ENCODE measurements at regions not wholly inside any gene's neighbourhood (a gene's known extent, or its start where the extent isn't known, plus 50 kb on each side); places are given as distances from the start of the nearest gene placed in this dataset.

- Histone ChIP-seq H2AFZ (ENCODE audit: control insufficient read depth, low read length) (no peak overlapping the region), H3K36me3 (ENCODE audit: control insufficient read depth in 2 of 2, extremely low read depth in 1 of 2, insufficient read depth in 2 of 2, low read length in 2 of 2) (no peaks in the 10 kb centered on the region), H4K20me1 (ENCODE audit: control insufficient read depth, extremely low read depth, insufficient read depth, low read length) (no peaks in the 10 kb centered on the region), H3K4me1 (ENCODE audit: control insufficient read depth, extremely low read depth, insufficient read depth, low read length) (no peaks in the 10 kb centered on the region), H3K27ac (ENCODE audit: control insufficient read depth, insufficient read depth, low read length) (no peak overlapping the region), H3K9me1 (ENCODE audit: control insufficient read depth, extremely low read depth, insufficient read depth, low read length) (no peaks in the 10 kb centered on the region), H3K4me2 (ENCODE audit: control insufficient read depth, extremely low read depth, insufficient read depth, low read depth, low read length) (no peak overlapping the region), H3K79me2 (ENCODE audit: control insufficient read depth, insufficient read depth, low read length) (no peaks in the 10 kb centered on the region), H3K9me3 (ENCODE audit: control insufficient read depth, low read depth, low read length) (no peaks in the 10 kb centered on the region), H3K27me3 (ENCODE audit: control insufficient read depth, extremely low read depth, insufficient read depth, low read length) (no peaks in the 10 kb centered on the region), H3K9ac (ENCODE audit: control insufficient read depth, extremely low read depth, insufficient read depth, low read length) (no peak overlapping the region), H3K4me3 (ENCODE audit: control insufficient read depth in 2 of 3, extremely low read depth in 1 of 3, insufficient read depth in 2 of 3, low read depth in 1 of 3, low read length in 3 of 3) (no peak overlapping the region)
- FAIRE-seq (no peak), DNase-seq (ENCODE audit: low read depth, low spot score) (no peak)
- dilution Hi-C loops (cut with MboI; ENCODE audit: extremely low pct_ligation_motif_present, low sequenced_read_pairs): no loop called here
- no peak for TF ChIP-seq EZH2 (IDR thresholded peaks at IDR 0.05; ENCODE audit: low read length)
- no peak for TF ChIP-seq CTCF (optimal IDR thresholded peaks at IDR 0.05 in 1 of 3, IDR thresholded peaks at IDR 0.05 in 1 of 3, conservative IDR thresholded peaks at IDR 0.05 in 1 of 3; ENCODE audit: extremely low read depth in 1 of 3, insufficient read depth in 2 of 3, low read length in 3 of 3)
Observed at GRCh38 chr3:159348431-159348830, 546.6 kb downstream of the MFSD1 start.

GRCh38 chr3:159356606-159357005 is 554.8 kb downstream of the MFSD1 start:
- no peaks in the 10 kb centered on the region for H3K9me1 ChIP-seq (ENCODE audit: control insufficient read depth, extremely low read depth, insufficient read depth, low read length)
- H4K20me1 ChIP-seq (ENCODE audit: control insufficient read depth, extremely low read depth, insufficient read depth, low read length): no peaks in the 10 kb centered on the region
- dilution Hi-C loops (cut with MboI; ENCODE audit: extremely low pct_ligation_motif_present, low sequenced_read_pairs): no loop called here
- no peaks in the 10 kb centered on the region for H3K36me3 ChIP-seq (ENCODE audit: control insufficient read depth in 2 of 2, extremely low read depth in 1 of 2, insufficient read depth in 2 of 2, low read length in 2 of 2)
- no peak for TF ChIP-seq EZH2 (IDR thresholded peaks at IDR 0.05; ENCODE audit: low read length)
- TF ChIP-seq CTCF (optimal IDR thresholded peaks at IDR 0.05 in 1 of 3, IDR thresholded peaks at IDR 0.05 in 1 of 3, conservative IDR thresholded peaks at IDR 0.05 in 1 of 3; ENCODE audit: extremely low read depth in 1 of 3, insufficient read depth in 2 of 3, low read length in 3 of 3): no peak
- H2AFZ ChIP-seq (ENCODE audit: control insufficient read depth, low read length): no peak overlapping the region
- no peaks in the 10 kb centered on the region for H3K27me3 ChIP-seq (ENCODE audit: control insufficient read depth, extremely low read depth, insufficient read depth, low read length)
- no peaks in the 10 kb centered on the region for H3K4me1 ChIP-seq (ENCODE audit: control insufficient read depth, extremely low read depth, insufficient read depth, low read length)
- no peak for DNase-seq (ENCODE audit: low read depth, low spot score)
- H3K4me3 ChIP-seq (ENCODE audit: control insufficient read depth in 2 of 3, extremely low read depth in 1 of 3, insufficient read depth in 2 of 3, low read depth in 1 of 3, low read length in 3 of 3): no peak overlapping the region
- H3K4me2 ChIP-seq (ENCODE audit: control insufficient read depth, extremely low read depth, insufficient read depth, low read depth, low read length): no peak overlapping the region
- no peaks in the 10 kb centered on the region for H3K79me2 ChIP-seq (ENCODE audit: control insufficient read depth, insufficient read depth, low read length)
- no peak overlapping the region for H3K27ac ChIP-seq (ENCODE audit: control insufficient read depth, insufficient read depth, low read length)
- FAIRE-seq: no peak
- H3K9ac ChIP-seq (ENCODE audit: control insufficient read depth, extremely low read depth, insufficient read depth, low read length): no peak overlapping the region
- no peaks in the 10 kb centered on the region for H3K9me3 ChIP-seq (ENCODE audit: control insufficient read depth, low read depth, low read length)
